Astrocyte (in vitro differentiated cells and primary cell): ENCODE measurements at regions not wholly inside any gene's neighbourhood (a gene's known extent, or its start where the extent isn't known, plus 50 kb on each side); places are given as distances from the start of the nearest gene placed in this dataset.

ENCODE experiments used
- CTCF ChIP-seq: IDR thresholded peaks from 2 replicates; pipeline ENCODE4 v1.5.1; 2011; ENCODE audit warnings: low read depth, mild to moderate bottlenecking, inconsistent platforms, low read length, moderate library complexity; ENCODE audit not compliant: insufficient read depth
- EZH2 ChIP-seq: IDR thresholded peaks from 2 replicates; pipeline ENCODE4 v1.6.1; 2012; ENCODE audit warnings: mild to moderate bottlenecking, low read length, inconsistent platforms; ENCODE audit not compliant: insufficient read depth

DNA sequence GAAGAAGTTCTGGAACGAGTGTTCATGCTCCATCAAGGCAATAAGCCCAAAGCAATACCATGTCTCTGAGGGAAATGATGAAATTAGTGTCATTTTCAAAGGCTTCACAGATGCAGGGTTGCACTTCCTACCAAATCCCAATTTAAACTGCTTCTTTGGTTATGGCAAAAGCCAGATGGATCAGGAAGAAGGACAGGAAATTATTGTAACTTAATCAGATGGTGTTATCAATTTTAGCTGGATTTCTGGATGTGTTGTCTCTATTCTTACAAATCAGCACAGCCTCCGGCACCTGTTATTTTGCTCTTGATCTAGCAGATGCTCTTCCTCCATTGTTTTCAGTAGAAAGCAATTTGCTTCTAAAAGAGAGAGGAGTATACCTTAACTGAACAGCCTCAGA is 693.4 kb downstream of the SOCS6 start:
- no peak for TF ChIP-seq EZH2
- TF ChIP-seq CTCF: no peak
